ENCODE measurements at regions not wholly inside any gene's neighbourhood (a gene's known extent, or its start where the extent isn't known, plus 50 kb on each side); places are given as distances from the start of the nearest gene placed in this dataset.

DNA sequence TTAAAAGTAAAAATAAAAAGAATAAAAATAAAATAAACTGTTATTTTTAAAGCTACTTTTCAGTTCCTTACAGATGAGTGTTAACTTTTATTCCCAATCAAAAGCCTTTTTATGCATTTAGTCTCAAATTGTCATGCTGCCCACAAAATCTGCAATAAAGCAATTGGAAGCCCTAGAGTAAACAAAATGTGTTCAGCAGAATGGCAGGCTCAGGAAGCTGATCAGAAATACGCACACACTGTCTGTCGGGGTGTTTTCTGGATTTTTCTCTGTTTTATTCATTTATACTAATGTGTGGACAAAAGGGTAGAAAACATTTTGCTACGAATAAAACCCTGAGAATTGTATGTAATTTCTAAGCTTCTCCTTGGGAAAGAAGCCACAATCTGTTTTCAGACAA, 162.8 kb downstream of the RCN1 start:
- H3K4me3 ChIP-seq (ENCODE audit: control insufficient read depth, low read depth, low read length), result no peak overlapping the region
- DNase-seq (ENCODE audit: low read depth), result no peak

GRCh38 chr11:32255841-32256240, 165.0 kb downstream of the RCN1 start:
- no peak overlapping the region for H3K4me3 ChIP-seq (ENCODE audit: control insufficient read depth, low read depth, low read length)
- no peak for DNase-seq (ENCODE audit: low read depth)
- TF ChIP-seq CTCF (IDR thresholded peaks at IDR 0.05; ENCODE audit: control insufficient read depth, insufficient read depth, low read depth, low read length, missing control alignments), result no peak

More for the DNA sequence above, 162.8 kb downstream of the RCN1 start:
- no peak for TF ChIP-seq CTCF (IDR thresholded peaks at IDR 0.05; ENCODE audit: control insufficient read depth, insufficient read depth, low read depth, low read length, missing control alignments)

GRCh38 chr11:32256466-32256865, 165.6 kb downstream of the RCN1 start:
- no peak overlapping the region for H3K4me3 ChIP-seq (ENCODE audit: control insufficient read depth, low read depth, low read length)
- no peak for DNase-seq (ENCODE audit: low read depth)
- no peak for TF ChIP-seq CTCF (IDR thresholded peaks at IDR 0.05; ENCODE audit: control insufficient read depth, insufficient read depth, low read depth, low read length, missing control alignments)

- no peak for DNase-seq (ENCODE audit: low read depth)
- no peak for TF ChIP-seq CTCF (IDR thresholded peaks at IDR 0.05; ENCODE audit: control insufficient read depth, insufficient read depth, low read depth, low read length, missing control alignments)
- no peak overlapping the region for H3K4me3 ChIP-seq (ENCODE audit: control insufficient read depth, low read depth, low read length)
Measured at GRCh38 chr11:32259641-32260081, 168.8 kb downstream of the RCN1 start.

DNA sequence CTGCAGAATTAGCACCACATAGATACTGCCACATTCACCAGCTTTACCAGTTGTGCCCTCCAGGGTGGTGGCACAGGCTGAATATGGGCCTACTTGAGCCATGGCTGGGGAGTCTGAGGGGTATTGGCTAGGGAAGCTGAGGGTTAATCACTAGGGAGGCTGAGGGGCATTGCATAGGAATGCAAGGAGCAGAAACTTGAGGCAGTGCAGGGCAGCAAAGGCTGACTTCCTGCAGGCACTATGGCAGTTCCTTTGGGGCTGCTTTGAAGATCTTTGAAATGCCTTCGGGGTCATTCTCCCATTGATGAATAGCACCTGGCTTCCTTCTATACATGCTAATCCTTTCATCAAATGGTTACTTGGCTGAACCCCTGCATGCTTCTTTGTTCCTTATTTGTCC, 171.5 kb downstream of the RCN1 start:
- no peak overlapping the region for H3K4me3 ChIP-seq (ENCODE audit: control insufficient read depth, low read depth, low read length)
- no peak for DNase-seq (ENCODE audit: low read depth)
- TF ChIP-seq CTCF (IDR thresholded peaks at IDR 0.05; ENCODE audit: control insufficient read depth, insufficient read depth, low read depth, low read length, missing control alignments), result no peak

DNA sequence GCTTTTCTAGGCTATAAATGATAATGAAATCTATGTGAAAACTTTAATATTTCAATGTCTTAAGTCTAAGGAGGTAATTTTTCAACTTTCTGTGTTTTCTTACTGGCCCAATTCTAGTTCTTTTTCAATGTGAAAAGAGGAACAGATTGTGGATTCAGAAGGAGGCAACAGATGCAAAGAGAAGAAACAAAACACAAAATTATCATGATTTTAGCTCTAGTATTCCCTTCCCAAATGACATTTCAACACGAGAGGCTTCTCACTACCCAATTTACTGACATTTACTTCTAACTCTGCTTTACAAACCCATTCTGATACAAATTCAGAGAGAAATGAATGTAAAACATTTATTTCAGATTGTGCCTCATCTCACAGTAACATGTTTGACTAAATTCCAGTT, 169.4 kb downstream of the WT1 start:
- no peak for DNase-seq (ENCODE audit: low read depth)
- no peak for TF ChIP-seq CTCF (IDR thresholded peaks at IDR 0.05; ENCODE audit: control insufficient read depth, insufficient read depth, low read depth, low read length, missing control alignments)
- H3K4me3 ChIP-seq (ENCODE audit: control insufficient read depth, low read depth, low read length), result no peak overlapping the region

DNA sequence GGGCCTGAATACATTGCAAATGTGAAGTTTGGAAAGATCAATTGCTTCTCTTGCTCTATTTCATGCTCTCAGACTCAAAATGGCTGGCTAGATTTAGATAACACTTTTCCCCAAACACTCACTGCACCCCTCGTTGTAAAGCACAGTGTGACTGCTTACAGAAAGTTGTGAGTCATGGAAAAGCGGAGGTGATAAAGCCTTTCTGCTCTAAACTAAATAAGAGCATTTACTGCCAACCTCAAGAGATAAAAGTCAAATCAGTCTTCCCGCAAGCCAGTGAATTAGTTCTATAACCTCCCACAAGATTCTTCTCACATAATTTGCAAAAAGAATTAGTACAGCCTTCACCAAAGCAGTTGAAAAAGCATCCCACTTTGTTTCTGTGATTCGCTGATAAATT, 168.7 kb downstream of the WT1 start:
- DNase-seq (ENCODE audit: low read depth), result no peak
- TF ChIP-seq CTCF (IDR thresholded peaks at IDR 0.05; ENCODE audit: control insufficient read depth, insufficient read depth, low read depth, low read length, missing control alignments), result no peak
- no peak overlapping the region for H3K4me3 ChIP-seq (ENCODE audit: control insufficient read depth, low read depth, low read length)

Data from AG09309 (cell line).